GM18499 (cell line): ENCODE measurements at regions not wholly inside any gene's neighbourhood (a gene's known extent, or its start where the extent isn't known, plus 50 kb on each side); places are given as distances from the start of the nearest gene placed in this dataset.

Experiments
- ATAC-seq: cut with Tn5 transposase; IDR thresholded peaks from one replicate; pipeline ENCODE4 v1.9.1; 2021; ENCODE audit warnings: moderate number of reproducible peaks; ENCODE audit not compliant: insufficient read depth, unreplicated experiment

GRCh38 chr4:130110189-130110588 is 1014.2 kb downstream of the C4orf33 start:
- ATAC-seq: no peak

GRCh38 chr4:130110770-130111169 is 1014.8 kb downstream of the C4orf33 start:
- no peak for ATAC-seq

GRCh38 chr4:130124066-130124465 is 1028.1 kb downstream of the C4orf33 start:
- ATAC-seq: no peak

- no peak for ATAC-seq
Measured at GRCh38 chr4:130125467-130125866, 1029.5 kb downstream of the C4orf33 start.

DNA sequence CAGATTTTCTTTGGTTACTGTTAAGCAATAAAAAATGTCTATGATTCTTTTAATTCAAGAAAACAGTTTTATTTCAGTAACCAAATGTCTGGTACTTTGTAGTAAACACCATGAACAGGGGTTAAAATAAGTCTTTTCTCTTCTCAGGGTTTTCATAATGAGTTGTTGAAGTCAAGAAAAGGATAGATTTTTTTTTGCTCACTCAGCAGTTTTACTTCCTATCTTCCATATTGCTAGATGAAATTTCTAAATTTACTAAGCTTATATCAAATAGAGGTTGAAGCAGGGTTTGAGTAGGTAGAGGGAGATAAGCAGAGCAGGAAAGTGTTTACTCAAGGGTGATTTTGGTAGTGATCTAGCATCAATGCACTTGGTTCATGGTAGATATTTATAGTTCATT is 1031.3 kb downstream of the C4orf33 start:
- no peak for ATAC-seq

DNA sequence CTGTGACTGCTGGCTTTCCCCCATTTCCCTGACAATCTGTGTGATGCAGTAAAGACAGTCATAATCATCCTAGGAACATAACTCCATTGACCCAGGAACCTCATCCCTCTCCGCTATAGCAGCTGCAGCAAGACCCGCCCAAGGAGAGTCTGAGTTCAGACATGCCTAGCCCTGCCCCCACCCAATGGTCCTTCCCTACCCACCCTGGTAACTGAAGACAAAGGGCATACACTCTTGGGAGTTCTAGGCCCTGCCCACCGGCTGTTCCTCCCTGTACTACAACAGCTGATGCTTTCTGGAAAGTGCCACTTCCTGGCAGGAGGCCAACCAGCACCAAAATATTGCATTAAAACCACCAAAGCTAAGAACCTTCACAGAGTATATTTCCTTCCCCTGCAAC is 1035.6 kb downstream of the C4orf33 start:
- ATAC-seq: no peak

GRCh38 chr4:130141651-130142050 is 1045.7 kb downstream of the C4orf33 start:
- no peak for ATAC-seq

GRCh38 chr4:130143656-130144055 is 1047.7 kb downstream of the C4orf33 start:
- no peak for ATAC-seq

DNA sequence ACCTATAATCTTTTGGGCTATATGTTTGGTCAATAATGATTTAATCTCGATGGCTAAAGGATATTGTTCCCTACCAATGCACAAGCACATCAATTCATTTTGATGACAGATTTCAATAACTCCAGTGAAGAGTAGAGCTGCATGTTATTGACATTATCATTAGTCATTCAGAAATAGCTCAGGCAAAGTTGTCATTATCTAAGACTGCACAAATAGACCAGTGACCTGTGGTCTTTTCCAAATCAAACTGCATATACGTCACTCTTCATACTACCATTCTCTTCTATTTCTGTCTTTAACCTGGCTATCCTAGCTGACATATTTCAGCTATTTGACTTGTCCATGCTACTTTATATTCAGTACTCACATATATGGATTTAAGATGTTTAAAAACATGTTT is 1050.8 kb downstream of the C4orf33 start:
- ATAC-seq: no peak

DNA sequence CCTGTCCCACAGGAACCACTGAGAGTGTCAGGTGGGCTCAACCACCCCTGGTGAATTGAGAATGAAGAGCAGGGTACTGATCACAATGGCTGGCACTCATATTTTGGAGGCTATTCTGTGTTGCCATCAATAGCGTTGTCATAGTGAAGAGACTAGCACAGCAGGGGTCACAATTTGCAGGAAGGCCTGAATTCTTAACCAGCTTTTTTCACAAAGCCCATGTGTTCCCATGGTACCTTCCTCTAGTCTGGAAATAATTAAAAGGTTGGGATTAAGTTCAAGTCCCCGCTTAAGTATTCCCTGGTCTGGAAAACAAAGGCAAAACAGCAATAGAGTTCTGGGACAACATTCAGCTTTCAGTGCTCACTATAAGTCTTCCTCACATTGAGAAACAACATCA is 1051.7 kb downstream of the C4orf33 start:
- no peak for ATAC-seq

- ATAC-seq: no peak
Measured at GRCh38 chr4:130154901-130155300, 1058.9 kb downstream of the C4orf33 start.

DNA sequence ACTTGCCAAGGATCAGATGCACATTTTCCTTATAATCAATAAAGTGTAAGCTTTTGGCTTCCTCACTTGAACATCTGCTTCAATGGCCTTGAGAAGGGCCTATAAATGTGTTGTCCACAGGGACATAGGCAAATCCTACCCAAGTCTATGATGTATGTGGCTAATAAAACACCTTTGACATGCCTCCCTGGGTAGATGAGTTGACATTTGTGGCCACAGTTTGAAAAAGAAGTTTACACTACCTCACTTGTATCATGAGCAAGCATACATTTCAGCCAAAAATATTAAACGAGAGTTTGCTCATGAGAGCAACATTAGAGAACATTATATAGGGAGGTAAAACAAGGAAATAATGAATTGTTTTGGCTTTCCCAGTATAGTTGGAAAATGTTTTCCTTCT is 1067.7 kb downstream of the C4orf33 start:
- ATAC-seq: no peak

- ATAC-seq: no peak
Measured at GRCh38 chr4:130165381-130165780, 1069.4 kb downstream of the C4orf33 start.

GRCh38 chr4:130172156-130172555 is 1076.2 kb downstream of the C4orf33 start:
- no peak for ATAC-seq

- ATAC-seq: no peak
Measured at GRCh38 chr4:130178106-130178505, 1082.2 kb downstream of the C4orf33 start.

DNA sequence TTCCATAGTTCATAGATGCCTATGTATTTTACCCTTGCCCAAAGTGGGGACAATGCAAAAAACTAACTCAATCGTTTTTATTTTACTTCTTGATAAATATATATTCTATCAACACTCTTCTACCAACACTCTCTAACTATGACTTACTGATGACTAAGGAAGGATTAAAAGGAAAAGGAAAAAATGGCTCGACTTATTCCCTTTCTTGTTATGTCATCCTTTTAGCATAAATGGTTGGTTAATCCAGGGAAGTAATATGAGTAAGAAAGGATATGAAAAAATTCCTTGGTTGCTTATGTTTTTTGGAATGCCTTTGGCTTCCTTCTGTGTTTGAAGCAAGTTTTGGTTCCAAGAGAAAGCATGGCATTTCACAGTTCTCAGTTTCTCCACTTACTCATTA is 1087.1 kb downstream of the C4orf33 start:
- ATAC-seq: no peak

GRCh38 chr4:130183766-130184165 is 1087.8 kb downstream of the C4orf33 start:
- ATAC-seq: no peak

- no peak for ATAC-seq
Measured at GRCh38 chr4:130185123-130185522, 1089.2 kb downstream of the C4orf33 start.

DNA sequence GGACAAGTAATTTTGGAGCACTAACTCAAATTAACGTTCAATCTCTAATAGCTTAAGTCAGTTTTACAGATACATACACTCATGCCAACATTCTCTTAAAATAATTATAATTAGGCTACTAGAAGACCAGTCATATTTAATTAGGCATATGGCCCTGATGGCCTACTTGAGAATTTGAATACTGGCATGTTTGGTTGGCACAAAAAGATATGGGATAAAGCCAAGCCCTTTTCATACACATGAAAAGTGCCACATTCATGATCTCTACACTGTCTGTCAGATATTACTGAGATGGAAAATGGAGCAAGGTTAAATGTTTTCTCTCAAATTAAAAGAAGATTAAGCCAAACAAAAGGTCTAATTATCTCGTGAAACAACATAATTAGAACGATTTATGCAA is 1091.0 kb downstream of the C4orf33 start:
- no peak for ATAC-seq

- ATAC-seq: no peak
Measured at GRCh38 chr4:130187587-130187986, 1091.6 kb downstream of the C4orf33 start.

- no peak for ATAC-seq
Measured at GRCh38 chr4:130192787-130193186, 1096.8 kb downstream of the C4orf33 start.

DNA sequence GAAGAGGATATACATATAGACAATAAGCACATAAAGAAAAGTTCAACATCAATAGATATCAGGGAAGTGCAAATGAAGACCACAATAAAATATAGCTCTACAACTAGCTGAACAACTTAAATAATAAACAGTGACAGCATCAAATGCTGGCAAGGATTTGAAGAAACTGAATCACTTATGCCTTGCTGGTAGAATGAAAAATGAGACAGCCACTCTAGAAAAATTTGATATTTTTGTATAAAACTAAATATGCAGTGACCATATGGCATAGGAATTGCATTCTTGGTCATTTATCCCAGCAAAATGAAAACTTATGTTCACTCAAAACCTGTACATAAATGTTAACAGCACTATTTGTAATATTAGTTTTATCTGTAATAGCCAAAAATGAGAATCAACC is 1102.0 kb downstream of the C4orf33 start:
- no peak for ATAC-seq

GRCh38 chr4:130203571-130203970 is 1107.6 kb downstream of the C4orf33 start:
- no peak for ATAC-seq
